ENCODE measurements at regions not wholly inside any gene's neighbourhood (a gene's known extent, or its start where the extent isn't known, plus 50 kb on each side); places are given as distances from the start of the nearest gene placed in this dataset.

DNA sequence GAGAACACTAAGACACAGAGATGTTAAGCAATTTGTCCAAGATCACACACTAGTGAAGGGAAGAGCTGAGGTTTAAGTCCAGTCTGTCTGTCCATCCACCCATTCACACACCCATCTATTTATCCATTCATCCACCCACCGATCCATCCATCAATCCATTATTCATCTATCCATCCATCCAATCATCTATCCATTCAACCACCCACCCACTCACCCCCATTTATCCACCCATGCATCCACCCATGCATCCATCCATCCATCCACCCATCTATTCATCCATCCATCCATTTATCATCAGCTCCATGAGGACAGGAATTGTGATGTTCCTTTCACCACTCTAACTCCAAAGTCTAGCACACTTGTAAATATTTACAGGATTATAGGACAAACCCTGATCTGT is 242.3 kb upstream of the PMEPA1 start:
- Histone ChIP-seq H4K20me1 (ENCODE audit: insufficient read depth, low read length) (no peaks in the 10 kb centered on the region), H3K27ac (ENCODE audit: insufficient read depth, low read length) (no peak overlapping the region), H4K8ac (ENCODE audit: low read depth in 2 of 2, low read length in 2 of 2) (no peak overlapping the region), H2AK9ac (replicated peaks; ENCODE audit: low read depth, low read length, poor library complexity) (no peak overlapping the region), H3K36me3 (ENCODE audit: control insufficient read depth, insufficient read depth, low read length) (no peaks in the 10 kb centered on the region), H3K4me2 (ENCODE audit: low read depth, low read length) (no peak overlapping the region), H2AK5ac (ENCODE audit: low read depth, low read length) (no peak overlapping the region), H2BK15ac (ENCODE audit: low read depth, low read length) (no peak overlapping the region), H3K27me3 (ENCODE audit: control insufficient read depth, insufficient read depth, low read length) (no peaks in the 10 kb centered on the region), H3K9ac (ENCODE audit: low read depth, low read length) (no peak overlapping the region), H2AFZ (replicated peaks; ENCODE audit: low read length, poor library complexity) (no peak overlapping the region), H3K79me1 (ENCODE audit: low read depth in 1 of 2, low read length in 2 of 2) (no peaks in the 10 kb centered on the region), H4K91ac (ENCODE audit: insufficient read depth, low read depth, low read length) (no peak overlapping the region), H3K4ac (ENCODE audit: low read depth, low read length) (no peak overlapping the region), H2BK5ac (ENCODE audit: low read depth, low read length, poor library complexity, severe bottlenecking) (no peak overlapping the region), H2BK20ac (ENCODE audit: low read depth, low read length) (no peak overlapping the region), H3K4me1 (ENCODE audit: control insufficient read depth, insufficient read depth, low read length) (no peaks in the 10 kb centered on the region), H3K23ac (ENCODE audit: low read depth, low read length) (no peak overlapping the region), H3K4me3 (ENCODE audit: insufficient read depth, low read depth, low read length) (no peak overlapping the region), H4K5ac (ENCODE audit: low read depth, low read length) (no peak overlapping the region), H2BK120ac (ENCODE audit: low read depth, low read length) (no peak overlapping the region), H3K18ac (ENCODE audit: low read depth, low read length) (no peak overlapping the region), H3K9me3 (ENCODE audit: control insufficient read depth, insufficient read depth, low read length) (no peaks in the 10 kb centered on the region), H3K14ac (replicated peaks; ENCODE audit: low read depth, low read length) (no peak overlapping the region), H3K56ac (ENCODE audit: extremely low read depth, insufficient read depth, low read length) (no peak overlapping the region), H3K9me1 (ENCODE audit: insufficient read depth, low read length) (no peaks in the 10 kb centered on the region)
- ATAC-seq (ENCODE audit: low read depth) = no peak
- in situ Hi-C loops (cut with MboI; ENCODE audit: low sequenced_read_pairs) = no loop called here
- intact Hi-C loops (cut with micrococcal nuclease) = no loop called here
- ChIA-PET CTCF (no interaction called here), POLR2A (ENCODE audit: unreplicated experiment) (no interaction called here)
- DNase-seq = no peak
- no peak for TF ChIP-seq MAFK (IDR thresholded peaks at IDR 0.05; ENCODE audit: low read depth, low read length)
- TF ChIP-seq BHLHE40 (IDR thresholded peaks at IDR 0.05; ENCODE audit: low read depth, low read length) = no peak
- no peak for TF ChIP-seq CHD1 (IDR thresholded peaks at IDR 0.05; ENCODE audit: low read depth, low read length)
- TF ChIP-seq, protein P1, sequence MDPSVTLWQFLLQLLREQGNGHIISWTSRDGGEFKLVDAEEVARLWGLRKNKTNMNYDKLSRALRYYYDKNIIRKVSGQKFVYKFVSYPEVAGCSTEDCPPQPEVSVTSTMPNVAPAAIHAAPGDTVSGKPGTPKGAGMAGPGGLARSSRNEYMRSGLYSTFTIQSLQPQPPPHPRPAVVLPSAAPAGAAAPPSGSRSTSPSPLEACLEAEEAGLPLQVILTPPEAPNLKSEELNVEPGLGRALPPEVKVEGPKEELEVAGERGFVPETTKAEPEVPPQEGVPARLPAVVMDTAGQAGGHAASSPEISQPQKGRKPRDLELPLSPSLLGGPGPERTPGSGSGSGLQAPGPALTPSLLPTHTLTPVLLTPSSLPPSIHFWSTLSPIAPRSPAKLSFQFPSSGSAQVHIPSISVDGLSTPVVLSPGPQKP (IDR thresholded peaks at IDR 0.05; ENCODE audit: borderline replicate concordance, low read depth, low read length) = no peak
- TF ChIP-seq RFX5 (IDR thresholded peaks at IDR 0.05; ENCODE audit: low read depth, low read length) = no peak
- no peak for TF ChIP-seq RAD21 (IDR thresholded peaks at IDR 0.05; ENCODE audit: low read length)
- TF ChIP-seq POLR2A (IDR thresholded peaks at IDR 0.05; ENCODE audit: low read depth, low read length) = no peak
- no peak for TF ChIP-seq MXI1 (IDR thresholded peaks at IDR 0.05; ENCODE audit: borderline replicate concordance, low read depth, low read length)
- no peak for TF ChIP-seq MAZ (IDR thresholded peaks at IDR 0.05; ENCODE audit: borderline replicate concordance, low read depth, low read length)
- no peak for TF ChIP-seq SMC3 (IDR thresholded peaks at IDR 0.05; ENCODE audit: low read depth, low read length)
- TF ChIP-seq RCOR1 (IDR thresholded peaks at IDR 0.05; ENCODE audit: insufficient replicate concordance, low read length) = no peak
- TF ChIP-seq, protein P2, sequence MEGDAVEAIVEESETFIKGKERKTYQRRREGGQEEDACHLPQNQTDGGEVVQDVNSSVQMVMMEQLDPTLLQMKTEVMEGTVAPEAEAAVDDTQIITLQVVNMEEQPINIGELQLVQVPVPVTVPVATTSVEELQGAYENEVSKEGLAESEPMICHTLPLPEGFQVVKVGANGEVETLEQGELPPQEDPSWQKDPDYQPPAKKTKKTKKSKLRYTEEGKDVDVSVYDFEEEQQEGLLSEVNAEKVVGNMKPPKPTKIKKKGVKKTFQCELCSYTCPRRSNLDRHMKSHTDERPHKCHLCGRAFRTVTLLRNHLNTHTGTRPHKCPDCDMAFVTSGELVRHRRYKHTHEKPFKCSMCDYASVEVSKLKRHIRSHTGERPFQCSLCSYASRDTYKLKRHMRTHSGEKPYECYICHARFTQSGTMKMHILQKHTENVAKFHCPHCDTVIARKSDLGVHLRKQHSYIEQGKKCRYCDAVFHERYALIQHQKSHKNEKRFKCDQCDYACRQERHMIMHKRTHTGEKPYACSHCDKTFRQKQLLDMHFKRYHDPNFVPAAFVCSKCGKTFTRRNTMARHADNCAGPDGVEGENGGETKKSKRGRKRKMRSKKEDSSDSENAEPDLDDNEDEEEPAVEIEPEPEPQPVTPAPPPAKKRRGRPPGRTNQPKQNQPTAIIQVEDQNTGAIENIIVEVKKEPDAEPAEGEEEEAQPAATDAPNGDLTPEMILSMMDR (conservative IDR thresholded peaks at IDR 0.05; ENCODE audit: low read depth, low read length) = no peak
- TF ChIP-seq NFE2L2 (IDR thresholded peaks at IDR 0.05; ENCODE audit: low read depth, low read length) = no peak
- no peak for TF ChIP-seq FOS (IDR thresholded peaks at IDR 0.05; ENCODE audit: low read depth, low read length)
- BruUV-seq (replicated peaks) = no TSS peak
- WGBS, 2 experiments (ENCODE audit: extremely low coverage in 2 of 2, insufficient read length in 1 of 2) = no CpG with 5 or more reads among the region's 1 CpG
- dilution Hi-C loops (cut with HindIII; ENCODE audit: low sequenced_read_pairs, unreplicated experiment) = no loop called here

Data from IMR-90 (cell line).